T-helper 2 cell treated with Interferon-gamma antibody and Interleukin-4, amounts not matched to agents 100 ng/mL and 5 ng/mL, for 36 hours (primary cell): ENCODE measurements at regions not wholly inside any gene's neighbourhood (a gene's known extent, or its start where the extent isn't known, plus 50 kb on each side); places are given as distances from the start of the nearest gene placed in this dataset.

ENCODE experiments used
- intact Hi-C: fragments of 100-400 bp; cut with micrococcal nuclease; formaldehyde crosslinking; loops from one replicate; pipeline ENCODE4 v1.15.1; 2023

- intact Hi-C loops = no loop called here
Measured at GRCh38 chr2:3138621-3139020, 239.0 kb downstream of the EIPR1 start.

GRCh38 chr2:3137651-3138300 lies 239.8 kb downstream of the EIPR1 start:
- intact Hi-C loops = no loop called here

- intact Hi-C loops = no loop called here
Measured at GRCh38 chr2:3135676-3136075, 241.9 kb downstream of the EIPR1 start.

GRCh38 chr2:3134026-3134571 lies 243.5 kb downstream of the EIPR1 start:
- intact Hi-C loops = no loop called here

GRCh38 chr2:3132966-3133365 lies 244.7 kb downstream of the EIPR1 start:
- intact Hi-C loops = no loop called here

GRCh38 chr2:3132466-3132865 lies 245.2 kb downstream of the EIPR1 start:
- intact Hi-C loops = no loop called here

GRCh38 chr2:3131636-3132326 lies 245.8 kb downstream of the EIPR1 start:
- intact Hi-C loops = no loop called here

- intact Hi-C loops = no loop called here
Measured at GRCh38 chr2:3130889-3131635, 246.6 kb downstream of the EIPR1 start.

GRCh38 chr2:3130444-3130843 lies 247.2 kb downstream of the EIPR1 start:
- intact Hi-C loops = no loop called here

- intact Hi-C loops = no loop called here
Measured at GRCh38 chr2:3129867-3130266, 247.8 kb downstream of the EIPR1 start.

GRCh38 chr2:3128786-3129185 lies 248.8 kb downstream of the EIPR1 start:
- intact Hi-C loops = no loop called here

GRCh38 chr2:3127710-3128109 lies 249.9 kb downstream of the EIPR1 start:
- intact Hi-C loops = no loop called here

GRCh38 chr2:3126911-3127621 lies 250.6 kb downstream of the EIPR1 start:
- intact Hi-C loops = no loop called here

- intact Hi-C loops = no loop called here
Measured at GRCh38 chr2:3126171-3126910, 251.3 kb downstream of the EIPR1 start.

GRCh38 chr2:3125761-3126130 lies 251.9 kb downstream of the EIPR1 start:
- intact Hi-C loops = no loop called here

GRCh38 chr2:3125001-3125760 lies 252.4 kb downstream of the EIPR1 start:
- intact Hi-C loops = no loop called here

- intact Hi-C loops = no loop called here
Measured at GRCh38 chr2:3122525-3122924, 255.1 kb downstream of the EIPR1 start.

GRCh38 chr2:3121601-3122000 lies 256.0 kb downstream of the EIPR1 start:
- intact Hi-C loops = no loop called here

GRCh38 chr2:3117650-3118216 lies 259.9 kb downstream of the EIPR1 start:
- intact Hi-C loops = no loop called here

GRCh38 chr2:3116371-3116770 lies 261.2 kb downstream of the EIPR1 start:
- intact Hi-C loops = no loop called here
